HG03196 (cell line): ENCODE measurements at regions not wholly inside any gene's neighbourhood (a gene's known extent, or its start where the extent isn't known, plus 50 kb on each side); places are given as distances from the start of the nearest gene placed in this dataset.

Experiments used
- ATAC-seq: cut with Tn5 transposase; IDR thresholded peaks from one replicate; pipeline ENCODE4 v1.9.1; 2021; ENCODE audit not compliant: unreplicated experiment

DNA sequence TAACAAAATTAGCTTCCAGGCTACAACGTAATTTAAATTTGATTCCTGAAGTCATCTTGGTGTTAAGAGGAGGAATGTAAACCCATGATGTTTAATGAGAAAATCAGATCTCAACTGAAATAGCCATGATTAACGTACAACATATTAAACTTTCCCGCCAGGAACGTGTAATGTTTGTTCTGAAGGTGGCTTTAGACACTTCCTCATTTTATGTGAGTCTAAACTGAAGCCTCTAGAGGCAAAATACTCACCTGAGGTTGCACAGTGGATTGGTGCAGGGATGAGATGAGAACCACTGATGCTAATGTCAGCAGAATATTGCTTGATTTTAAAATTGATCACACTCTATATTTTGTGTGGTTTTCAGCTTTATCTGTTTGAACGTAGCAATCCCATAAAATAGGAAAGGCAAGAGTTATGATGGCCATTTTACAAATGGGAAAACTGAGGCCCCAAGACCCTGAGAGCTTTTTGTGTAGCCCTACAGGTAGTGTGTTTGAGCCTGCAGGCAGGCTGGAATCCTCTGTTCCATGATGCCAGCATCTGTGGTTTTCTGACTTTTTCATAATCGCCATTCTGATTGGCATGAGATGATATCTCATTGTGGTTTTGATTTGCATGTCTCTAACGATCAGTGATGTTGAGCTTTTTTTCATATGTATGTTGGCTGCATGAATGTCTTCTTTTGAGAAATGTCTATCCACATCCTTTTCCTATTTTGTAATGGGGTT lies 243.7 kb upstream of the BMPER start:
- no peak for ATAC-seq

DNA sequence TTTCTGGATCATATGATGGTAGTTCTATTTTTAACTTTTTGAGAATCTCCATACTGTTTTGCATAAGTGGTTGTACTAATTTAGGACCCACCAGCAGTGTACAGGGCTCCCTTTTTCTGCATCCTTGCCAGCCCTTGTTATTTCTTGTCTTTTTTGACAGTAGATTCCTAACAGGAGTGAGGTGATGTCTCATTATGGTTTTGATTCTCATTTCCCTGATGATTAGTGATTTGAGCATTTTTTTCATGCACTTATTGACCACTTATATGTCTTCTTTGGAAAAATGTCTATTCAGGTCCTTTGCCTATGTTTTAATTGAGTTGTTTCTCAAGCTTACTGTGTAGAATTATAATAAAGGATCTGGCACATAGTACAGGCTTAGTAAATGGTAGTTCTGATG lies 238.8 kb upstream of the BMPER start:
- ATAC-seq: no peak

DNA sequence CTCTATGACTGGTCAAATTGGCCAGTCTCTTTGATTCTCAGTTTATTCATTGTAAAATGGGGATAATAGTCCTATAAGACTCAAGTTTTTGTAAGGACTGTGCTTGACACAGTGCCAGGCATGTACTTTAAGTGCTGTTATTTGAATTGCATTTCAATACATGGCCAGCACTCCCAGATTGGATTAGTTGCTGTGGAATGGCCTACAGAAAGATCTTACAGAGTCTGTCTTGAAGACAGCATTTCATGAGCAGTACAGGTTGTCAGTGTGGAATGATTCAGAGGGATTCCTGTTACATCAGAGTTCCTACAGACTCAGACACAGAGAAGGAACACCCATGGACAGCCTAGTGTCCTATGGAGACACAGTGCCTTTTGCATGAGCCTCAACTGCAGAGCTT lies 238.1 kb upstream of the BMPER start:
- no peak for ATAC-seq

- no peak for ATAC-seq
Measured at GRCh38 chr7:33669251-33669670, 236.1 kb upstream of the BMPER start.

GRCh38 chr7:33671531-33672262 lies 233.6 kb upstream of the BMPER start:
- ATAC-seq: peak; percentile 64

DNA sequence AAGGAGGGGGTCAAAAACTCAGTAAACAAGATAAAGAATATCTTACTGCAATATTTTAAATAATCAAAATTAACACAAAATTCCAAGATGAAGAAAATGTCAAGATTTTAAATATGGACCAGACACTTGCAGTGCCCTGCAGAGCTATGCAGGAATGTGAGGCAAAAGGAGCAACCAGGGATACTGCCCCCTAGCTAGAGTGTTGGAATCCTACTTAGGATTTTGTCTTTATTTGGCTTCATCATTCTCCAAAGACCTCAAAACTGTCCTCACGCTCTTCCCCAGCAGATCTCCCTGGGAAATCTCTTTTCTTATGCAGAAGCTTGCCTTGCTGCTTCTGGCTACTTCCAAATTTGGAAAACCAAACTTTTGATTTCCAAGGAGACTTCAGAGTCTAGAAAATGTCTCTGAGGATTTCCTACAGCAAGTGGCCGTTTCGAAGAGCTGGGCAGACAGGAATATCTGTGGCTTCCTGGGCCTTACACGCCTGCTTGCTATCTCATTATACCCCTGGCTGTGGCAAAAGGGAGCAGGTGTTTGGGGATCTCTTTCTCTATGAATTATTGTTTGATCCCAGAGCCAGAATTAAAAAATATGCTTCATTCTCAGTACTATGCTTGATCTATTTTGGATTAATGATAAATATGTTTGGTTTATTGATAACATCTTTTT lies 232.2 kb upstream of the BMPER start:
- no peak for ATAC-seq

DNA sequence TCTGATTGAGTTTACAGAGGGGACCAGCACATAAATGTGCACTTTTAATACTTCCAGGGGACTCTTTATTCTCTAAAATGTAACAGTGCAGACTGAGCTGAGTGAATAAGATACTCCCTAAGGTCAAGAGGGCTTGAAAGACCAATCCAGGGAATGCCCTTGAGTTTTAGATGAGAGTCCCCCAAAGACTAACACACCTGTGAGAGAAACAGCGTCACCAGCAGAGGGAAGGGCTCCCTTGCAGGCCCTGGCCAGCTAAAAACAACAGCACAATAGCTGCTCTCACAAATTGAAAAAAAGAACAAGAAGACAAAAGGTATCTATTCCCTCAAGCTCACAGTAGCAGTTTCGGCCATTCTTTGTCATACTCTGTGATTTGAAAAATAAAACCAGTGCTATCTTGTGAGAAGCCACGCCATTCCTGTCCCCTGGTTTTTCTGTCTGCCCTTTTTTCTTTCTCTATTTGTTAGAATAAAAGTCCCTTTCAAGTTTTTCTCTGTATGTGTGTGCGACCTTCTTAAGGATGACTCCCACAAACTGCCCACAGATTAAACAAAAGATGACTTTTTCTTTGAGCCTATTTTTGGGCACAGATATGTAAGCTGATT lies 230.4 kb upstream of the BMPER start:
- no peak for ATAC-seq

- ATAC-seq: no peak
Measured at GRCh38 chr7:33677556-33677955, 227.8 kb upstream of the BMPER start.

DNA sequence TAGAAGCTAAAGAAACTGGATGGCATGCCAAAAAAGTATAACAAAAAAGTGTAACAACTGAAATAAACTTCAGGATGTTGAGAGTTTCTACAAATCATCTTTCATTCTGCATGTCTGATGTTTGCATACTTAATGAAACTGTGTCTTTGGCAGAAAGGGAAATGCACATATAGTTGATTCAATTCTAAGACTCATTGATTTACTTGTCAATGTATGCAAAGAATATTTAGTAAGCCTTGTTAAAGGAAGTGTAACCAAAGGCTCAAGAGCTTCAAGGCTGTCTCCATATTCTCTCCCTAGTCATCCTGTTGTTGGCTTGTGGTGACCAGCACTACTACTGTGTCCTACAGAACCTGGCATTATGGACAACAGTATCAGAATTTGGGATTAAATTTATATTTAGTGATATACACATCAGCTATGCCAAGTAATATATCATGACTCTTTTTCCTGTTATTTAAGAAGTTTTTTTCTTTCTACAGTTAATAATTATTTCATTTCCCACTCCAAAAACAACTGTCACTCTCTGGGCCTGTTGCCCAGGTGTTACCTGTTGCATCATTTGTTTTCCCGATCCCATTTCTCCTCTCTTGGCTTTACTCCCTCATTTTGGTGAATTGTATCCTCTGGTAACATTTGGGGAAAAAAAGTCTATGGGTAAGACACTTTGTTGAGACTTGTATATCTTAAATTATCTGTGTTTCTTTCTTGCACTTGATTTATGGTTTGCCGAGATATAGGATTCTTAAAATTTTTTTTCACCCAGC lies 226.6 kb upstream of the BMPER start:
- ATAC-seq: no peak

DNA sequence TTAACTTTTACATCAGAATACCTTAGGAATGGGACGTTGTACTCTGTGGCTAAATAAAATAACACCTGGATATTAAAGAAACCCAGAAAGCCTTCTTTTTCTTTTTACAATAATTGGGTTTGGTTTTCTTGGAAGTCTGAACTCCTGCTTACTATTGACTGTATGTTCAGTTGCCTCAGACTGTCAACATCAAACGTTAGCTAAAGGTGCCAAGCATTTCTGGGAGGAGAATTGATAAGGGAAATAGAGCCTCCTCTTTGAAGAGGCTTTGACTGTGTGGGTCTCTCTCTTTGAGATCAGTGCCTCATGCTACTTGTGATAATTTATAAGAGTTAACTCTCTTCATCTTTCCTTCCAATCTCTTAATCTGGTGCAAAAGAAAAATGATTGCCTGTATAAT lies 224.7 kb upstream of the BMPER start:
- no peak for ATAC-seq

DNA sequence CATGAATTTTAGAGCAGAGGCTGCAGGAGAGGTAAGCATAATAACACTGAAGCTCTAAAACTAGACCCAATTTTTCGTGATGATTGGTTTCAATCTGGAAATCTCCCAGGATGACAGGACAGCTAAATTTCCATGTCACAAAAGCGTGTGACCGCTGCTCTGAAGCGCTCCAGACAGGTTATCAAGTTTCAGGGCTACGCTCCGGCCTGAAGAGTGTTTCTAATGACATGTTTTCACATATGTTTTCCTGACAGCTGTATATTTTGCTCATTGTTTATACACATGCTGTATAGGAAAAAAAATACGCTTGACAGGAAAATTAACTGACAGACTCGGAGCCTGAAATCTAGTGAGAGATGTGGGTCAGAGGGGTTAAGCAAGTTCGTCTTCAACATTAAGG lies 219.8 kb upstream of the BMPER start:
- ATAC-seq: no peak

DNA sequence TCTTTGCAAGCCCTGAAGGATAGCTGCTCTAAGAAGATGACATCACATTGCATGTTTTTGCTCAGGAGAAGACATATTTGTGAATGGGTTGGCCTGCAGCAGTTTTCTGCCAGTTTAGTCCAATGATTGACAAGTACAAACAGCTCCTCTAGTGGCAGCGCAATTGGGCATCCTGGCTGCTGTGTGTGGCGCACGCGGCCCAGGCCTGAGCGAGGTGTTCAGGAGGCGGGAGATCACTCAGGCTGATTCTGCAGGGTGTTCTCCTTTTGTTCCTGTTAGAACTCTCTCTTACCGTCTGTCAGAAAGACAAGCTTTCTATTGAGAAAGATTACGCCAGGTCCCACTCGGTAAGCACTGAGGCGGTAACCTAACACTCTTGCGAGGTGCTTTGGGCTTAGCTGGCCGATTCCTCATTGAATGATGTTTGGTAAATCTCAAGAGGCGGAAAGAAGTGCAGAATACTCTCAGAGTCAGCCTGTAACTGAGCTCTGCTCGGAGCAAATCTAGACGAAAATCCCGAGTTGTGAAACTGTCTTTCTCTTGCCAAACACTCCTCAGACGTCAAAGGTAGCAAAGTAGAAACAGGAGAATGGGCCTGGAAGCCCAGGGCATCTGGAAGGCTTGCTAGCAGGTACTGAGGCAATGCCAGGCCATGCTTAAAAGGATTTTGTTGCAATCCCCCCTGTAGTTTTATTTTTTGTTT lies 219.2 kb upstream of the BMPER start:
- no peak for ATAC-seq

- no peak for ATAC-seq
Measured at GRCh38 chr7:33687625-33688024, 217.7 kb upstream of the BMPER start.

- ATAC-seq: no peak
Measured at GRCh38 chr7:33691180-33691579, 214.2 kb upstream of the BMPER start.

DNA sequence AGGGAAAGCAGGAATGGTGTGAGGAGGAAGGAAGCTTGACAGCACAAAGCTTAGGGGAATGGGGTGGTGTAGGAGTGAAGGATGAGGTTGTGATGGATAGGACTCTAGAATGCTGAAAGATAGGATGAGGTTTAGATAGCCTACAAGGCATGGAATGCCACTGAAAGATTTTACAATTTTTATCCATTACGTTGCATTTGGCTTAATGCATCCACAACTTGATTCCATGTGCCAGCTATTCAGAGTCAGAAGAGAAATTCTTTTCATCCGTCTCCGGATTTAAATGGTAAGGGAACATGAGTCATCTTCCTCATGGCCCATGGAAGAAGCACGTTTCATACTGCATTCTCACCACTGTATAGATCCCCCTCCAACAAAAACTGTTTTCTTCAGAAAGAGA lies 212.4 kb upstream of the BMPER start:
- ATAC-seq: no peak

DNA sequence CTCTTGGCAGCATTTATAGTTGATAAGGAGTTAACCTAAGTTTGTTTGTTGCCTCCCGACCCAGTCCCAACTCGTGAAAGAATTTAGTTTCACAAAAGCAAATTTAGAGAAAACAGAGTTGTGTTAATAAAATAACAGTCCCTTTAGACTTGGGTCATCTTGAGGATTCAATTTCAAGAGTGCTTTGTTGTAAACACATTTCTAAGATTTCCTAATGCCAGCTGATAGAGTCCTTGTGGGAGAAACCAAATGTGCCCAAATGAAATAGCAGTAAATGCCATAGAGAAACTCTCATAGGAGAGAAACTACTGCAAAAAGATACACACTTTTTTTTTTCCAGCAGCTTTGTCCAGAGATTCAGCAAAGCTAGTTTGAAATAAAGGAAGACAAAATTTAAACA lies 211.3 kb upstream of the BMPER start:
- no peak for ATAC-seq

- no peak for ATAC-seq
Measured at GRCh38 chr7:33697616-33698015, 207.7 kb upstream of the BMPER start.

GRCh38 chr7:33698041-33698440 lies 207.3 kb upstream of the BMPER start:
- ATAC-seq: no peak

DNA sequence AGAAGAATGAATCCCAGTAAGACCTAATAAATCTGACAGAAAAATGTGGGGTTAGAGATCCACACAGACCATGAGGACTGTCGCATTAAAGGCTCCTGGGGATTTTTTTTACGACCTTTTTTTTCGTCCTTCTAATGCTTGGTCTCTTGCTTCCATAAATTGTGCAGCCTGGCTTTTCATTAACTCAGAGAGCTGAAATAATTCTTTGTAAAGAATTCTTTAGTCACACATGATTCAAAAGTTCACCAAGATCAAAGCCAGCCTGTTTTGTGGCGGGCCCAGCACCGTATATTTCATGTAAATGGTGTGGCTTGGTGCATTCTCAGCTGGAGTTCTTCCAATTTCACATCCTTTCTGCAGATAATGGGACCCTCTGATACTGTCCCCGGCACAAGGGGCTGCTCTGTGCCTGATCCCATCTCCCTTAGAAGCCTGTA lies 206.6 kb upstream of the BMPER start:
- no peak for ATAC-seq
